ENCODE measurements at regions not wholly inside any gene's neighbourhood (a gene's known extent, or its start where the extent isn't known, plus 50 kb on each side); places are given as distances from the start of the nearest gene placed in this dataset.

GRCh38 chr2:76678383-76679024 is 843.7 kb downstream of the LRRTM4 start:
- no peak for TF ChIP-seq HDGF (IDR thresholded peaks at IDR 0.05; ENCODE audit: borderline replicate concordance)
- TF ChIP-seq NFRKB (IDR thresholded peaks at IDR 0.05), result no peak
- no peak for TF ChIP-seq FOXM1 (IDR thresholded peaks at IDR 0.05; ENCODE audit: borderline replicate concordance)
